ENCODE measurements at regions not wholly inside any gene's neighbourhood (a gene's known extent, or its start where the extent isn't known, plus 50 kb on each side); places are given as distances from the start of the nearest gene placed in this dataset.

DNA sequence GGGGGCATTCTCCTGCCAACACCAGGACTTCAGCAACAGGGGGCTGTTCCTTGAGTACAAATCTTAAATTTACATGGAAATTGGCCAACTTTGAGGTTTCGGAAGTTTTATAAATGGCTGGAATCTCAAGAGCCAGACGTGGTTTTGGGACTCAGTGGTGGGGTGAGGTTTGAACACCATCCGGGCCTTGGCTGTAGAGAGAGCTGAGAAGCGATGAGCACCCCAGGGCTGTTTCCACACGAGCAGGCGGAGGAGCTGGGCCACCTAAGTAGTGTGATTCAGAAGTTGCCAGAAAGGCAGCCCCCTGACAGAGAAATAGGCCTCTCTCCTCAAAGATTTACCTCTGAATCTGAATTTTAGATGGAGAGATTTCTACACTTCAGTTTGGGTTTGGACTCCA lies 89.0 kb downstream of the FGF9 start:
- no peaks in the 10 kb centered on the region for H3K36me3 Mint-ChIP-seq (ENCODE audit: low read depth)
- Histone ChIP-seq H3K4me3 (ENCODE audit: low read length) (no peak overlapping the region), H3K27ac (ENCODE audit: low read depth, low read length) (no peak overlapping the region), H3K4me1 (ENCODE audit: control insufficient read depth, insufficient read depth, low read length) (peaks cover 3% of the 10 kb centered on the region), H3K36me3 (ENCODE audit: control insufficient read depth, insufficient read depth, low read length) (no peaks in the 10 kb centered on the region), H3K27me3 (ENCODE audit: control insufficient read depth, insufficient read depth, low read length, poor library complexity, severe bottlenecking) (no peaks in the 10 kb centered on the region), H3K9me3 (ENCODE audit: control insufficient read depth, low read length) (no peaks in the 10 kb centered on the region), H3K9ac (ENCODE audit: extremely low read depth, low read length, poor library complexity, severe bottlenecking) (no peak overlapping the region)
- H3K9me3 Mint-ChIP-seq = no peaks in the 10 kb centered on the region
- 90 to 100% methylated on average over 3 to 6 of the region's 6 CpGs for WGBS, 2 experiments (ENCODE audit: insufficient coverage in 1 of 2, insufficient read length in 1 of 2)
- no peak overlapping the region for H3K4me3 Mint-ChIP-seq
- no peaks in the 10 kb centered on the region for H3K27me3 Mint-ChIP-seq (ENCODE audit: insufficient read depth)
- peaks cover 47% of the 10 kb centered on the region for H3K4me1 Mint-ChIP-seq
- no peak overlapping the region for H3K27ac Mint-ChIP-seq
- TF ChIP-seq, protein P1, sequence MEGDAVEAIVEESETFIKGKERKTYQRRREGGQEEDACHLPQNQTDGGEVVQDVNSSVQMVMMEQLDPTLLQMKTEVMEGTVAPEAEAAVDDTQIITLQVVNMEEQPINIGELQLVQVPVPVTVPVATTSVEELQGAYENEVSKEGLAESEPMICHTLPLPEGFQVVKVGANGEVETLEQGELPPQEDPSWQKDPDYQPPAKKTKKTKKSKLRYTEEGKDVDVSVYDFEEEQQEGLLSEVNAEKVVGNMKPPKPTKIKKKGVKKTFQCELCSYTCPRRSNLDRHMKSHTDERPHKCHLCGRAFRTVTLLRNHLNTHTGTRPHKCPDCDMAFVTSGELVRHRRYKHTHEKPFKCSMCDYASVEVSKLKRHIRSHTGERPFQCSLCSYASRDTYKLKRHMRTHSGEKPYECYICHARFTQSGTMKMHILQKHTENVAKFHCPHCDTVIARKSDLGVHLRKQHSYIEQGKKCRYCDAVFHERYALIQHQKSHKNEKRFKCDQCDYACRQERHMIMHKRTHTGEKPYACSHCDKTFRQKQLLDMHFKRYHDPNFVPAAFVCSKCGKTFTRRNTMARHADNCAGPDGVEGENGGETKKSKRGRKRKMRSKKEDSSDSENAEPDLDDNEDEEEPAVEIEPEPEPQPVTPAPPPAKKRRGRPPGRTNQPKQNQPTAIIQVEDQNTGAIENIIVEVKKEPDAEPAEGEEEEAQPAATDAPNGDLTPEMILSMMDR (conservative IDR thresholded peaks at IDR 0.05) = no peak
- no peak for DNase-seq

GRCh38 chr13:21761770-21762169 lies 90.9 kb downstream of the FGF9 start:
- Mint-ChIP-seq H3K36me3 (ENCODE audit: low read depth) (no peaks in the 10 kb centered on the region), H3K9me3 (no peaks in the 10 kb centered on the region), H3K27ac (no peak overlapping the region), H3K4me1 (peaks cover 29% of the 10 kb centered on the region), H3K27me3 (ENCODE audit: insufficient read depth) (no peaks in the 10 kb centered on the region), H3K4me3 (no peak overlapping the region)
- H3K36me3 ChIP-seq (ENCODE audit: control insufficient read depth, insufficient read depth, low read length) = no peaks in the 10 kb centered on the region
- TF ChIP-seq, protein P1 (conservative IDR thresholded peaks at IDR 0.05) = no peak
- H3K9me3 ChIP-seq (ENCODE audit: control insufficient read depth, low read length) = no peaks in the 10 kb centered on the region
- H3K9ac ChIP-seq (ENCODE audit: extremely low read depth, low read length, poor library complexity, severe bottlenecking) = no peak overlapping the region
- H3K27ac ChIP-seq (ENCODE audit: low read depth, low read length) = no peak overlapping the region
- no peaks in the 10 kb centered on the region for H3K4me1 ChIP-seq (ENCODE audit: control insufficient read depth, insufficient read depth, low read length)
- no peak for DNase-seq
- no peaks in the 10 kb centered on the region for H3K27me3 ChIP-seq (ENCODE audit: control insufficient read depth, insufficient read depth, low read length, poor library complexity, severe bottlenecking)
- H3K4me3 ChIP-seq (ENCODE audit: low read length) = no peak overlapping the region
- 83 to 90% methylated on average over 3 to 5 of the region's 5 CpGs for WGBS, 2 experiments (ENCODE audit: insufficient coverage in 1 of 2, insufficient read length in 1 of 2)

GRCh38 chr13:21762512-21762911 lies 91.6 kb downstream of the FGF9 start:
- no peak for DNase-seq
- Mint-ChIP-seq H3K36me3 (ENCODE audit: low read depth) (no peaks in the 10 kb centered on the region), H3K27me3 (ENCODE audit: insufficient read depth) (no peaks in the 10 kb centered on the region), H3K27ac (no peak overlapping the region), H3K9me3 (no peaks in the 10 kb centered on the region), H3K4me3 (no peak overlapping the region), H3K4me1 (peaks cover 26% of the 10 kb centered on the region)
- Histone ChIP-seq H3K36me3 (ENCODE audit: control insufficient read depth, insufficient read depth, low read length) (no peaks in the 10 kb centered on the region), H3K9me3 (ENCODE audit: control insufficient read depth, low read length) (no peaks in the 10 kb centered on the region), H3K4me3 (ENCODE audit: low read length) (no peak overlapping the region), H3K4me1 (ENCODE audit: control insufficient read depth, insufficient read depth, low read length) (no peaks in the 10 kb centered on the region), H3K9ac (ENCODE audit: extremely low read depth, low read length, poor library complexity, severe bottlenecking) (no peak overlapping the region), H3K27me3 (ENCODE audit: control insufficient read depth, insufficient read depth, low read length, poor library complexity, severe bottlenecking) (no peaks in the 10 kb centered on the region), H3K27ac (ENCODE audit: low read depth, low read length) (no peak overlapping the region)
- TF ChIP-seq, protein P1 (conservative IDR thresholded peaks at IDR 0.05) = no peak
- WGBS, 2 experiments (ENCODE audit: insufficient coverage in 1 of 2, insufficient read length in 1 of 2) = 95 to 96% methylated on average over 8 of the region's 8 CpGs
